HEK293 (cell line): ENCODE measurements at regions not wholly inside any gene's neighbourhood (a gene's known extent, or its start where the extent isn't known, plus 50 kb on each side); places are given as distances from the start of the nearest gene placed in this dataset.

Experiments used
- CTCF ChIA-PET: fragments of 350-600 bp; formaldehyde crosslinking; extraction: SDS; loops from one replicate; lab custom pipeline; 2021; ENCODE audit warnings: antibody characterized with exemption; lab: Yijun Ruan, JAX
- POLR2A ChIA-PET: fragments of 300-600 bp; formaldehyde crosslinking; extraction: SDS; loops from one replicate; lab custom pipeline; 2020; ENCODE audit warnings: antibody characterized with exemption, inconsistent platforms; lab: Yijun Ruan, JAX
- H3K27ac ChIP-seq: fragments of 200-500 bp; sonication (Bioruptor generic); 2 replicates; pipeline ENCODE4 v1.5.1; 2014; ENCODE audit warnings: low read depth, low read length, control low read depth, inconsistent platforms; ENCODE audit errors: extremely low read depth
- H3K36me3 ChIP-seq, 2 experiments: fragments of 200-500 bp in 1 of 2; sonication (Bioruptor generic) in 1 of 2; 1 replicate in 1 of 2; 2 replicates in 1 of 2; pipeline ENCODE4 v1.5.1; 2014 to 2017; ENCODE audit warnings: inconsistent platforms in 2 of 2, low read length in 2 of 2; ENCODE audit not compliant: control insufficient read depth in 2 of 2, insufficient read depth in 1 of 2
- H3K4me1 ChIP-seq: fragments of 200-500 bp; sonication (Bioruptor generic); 2 replicates; pipeline ENCODE4 v1.5.1; 2014; ENCODE audit warnings: mild to moderate bottlenecking, low read length, inconsistent platforms; ENCODE audit not compliant: control insufficient read depth, insufficient read depth
- H3K4me3 ChIP-seq: 2 replicates; pipeline ENCODE4 v1.5.1; 2011; ENCODE audit warnings: low read depth, mild to moderate bottlenecking, control low read depth, low read length, moderate library complexity
- H3K9me3 ChIP-seq: fragments of 200-500 bp; sonication (Bioruptor generic); 2 replicates; pipeline ENCODE4 v1.5.1; 2014; ENCODE audit warnings: low read depth, low read length, inconsistent platforms; ENCODE audit not compliant: control insufficient read depth, insufficient read depth
- ATF2 ChIP-seq: fragments of 450-650 bp; formaldehyde crosslinking; IDR thresholded peaks from 2 replicates; pipeline ENCODE4 v1.5.1; 2016; ENCODE audit warnings: missing biosample characterization, missing genetic modification characterization, low read depth
- BCL6B ChIP-seq: fragments of 450-650 bp; formaldehyde crosslinking; IDR thresholded peaks from 2 replicates; pipeline ENCODE4 v1.5.1; 2017; ENCODE audit warnings: missing biosample characterization, missing genetic modification characterization
- EGR2 ChIP-seq: fragments of 450-650 bp; formaldehyde crosslinking; IDR thresholded peaks from 2 replicates; pipeline ENCODE4 v1.5.1; 2016; ENCODE audit warnings: low read depth, missing biosample characterization, missing genetic modification characterization
- FEZF1 ChIP-seq: fragments of 450-650 bp; formaldehyde crosslinking; IDR thresholded peaks from 2 replicates; pipeline ENCODE4 v1.5.1; 2016; ENCODE audit warnings: missing biosample characterization, missing genetic modification characterization
- GLI4 ChIP-seq: fragments of 450-650 bp; formaldehyde crosslinking; IDR thresholded peaks from 2 replicates; pipeline ENCODE4 v1.5.1; 2016; ENCODE audit warnings: missing biosample characterization, missing genetic modification characterization
- KLF10 ChIP-seq: fragments of 450-650 bp; IDR thresholded peaks from 2 replicates; pipeline ENCODE4 v1.5.1; 2018; ENCODE audit warnings: missing biosample characterization, mild to moderate bottlenecking, missing genetic modification characterization
- PBX3 ChIP-seq: sonication (generic); formaldehyde crosslinking; IDR thresholded peaks from 2 replicates; pipeline ENCODE4 v1.8.1; 2022; ENCODE audit warnings: mild to moderate bottlenecking, moderate library complexity, missing genetic modification reagents
- SCRT2 ChIP-seq: fragments of 450-650 bp; formaldehyde crosslinking; IDR thresholded peaks from 2 replicates; pipeline ENCODE4 v1.5.1; 2016; ENCODE audit warnings: missing biosample characterization, missing genetic modification characterization
- ZFP3 ChIP-seq: fragments of 450-650 bp; formaldehyde crosslinking; IDR thresholded peaks from 2 replicates; pipeline ENCODE4 v1.5.1; 2016; ENCODE audit warnings: low read depth, missing biosample characterization, missing genetic modification characterization
- ZFP41 ChIP-seq: fragments of 450-650 bp; formaldehyde crosslinking; IDR thresholded peaks from 2 replicates; pipeline ENCODE4 v1.5.1; 2016; ENCODE audit warnings: missing biosample characterization, missing genetic modification characterization, borderline replicate concordance
- ZNF23 ChIP-seq: fragments of 450-650 bp; formaldehyde crosslinking; IDR thresholded peaks from 2 replicates; pipeline ENCODE4 v1.5.1; 2016; ENCODE audit warnings: missing biosample characterization, missing genetic modification characterization, borderline replicate concordance
- ZNF571 ChIP-seq: fragments of 450-650 bp; formaldehyde crosslinking; IDR thresholded peaks from 2 replicates; pipeline ENCODE4 v1.5.0; 2017; ENCODE audit warnings: missing biosample characterization, missing genetic modification characterization
- ZNF629 ChIP-seq: fragments of 450-650 bp; formaldehyde crosslinking; IDR thresholded peaks from 2 replicates; pipeline ENCODE4 v1.5.1; 2017; ENCODE audit warnings: missing biosample characterization, missing genetic modification characterization
- ZNF843 ChIP-seq: fragments of 450-650 bp; formaldehyde crosslinking; IDR thresholded peaks from 2 replicates; pipeline ENCODE4 v1.5.1; 2016; ENCODE audit warnings: missing biosample characterization, missing genetic modification characterization

GRCh38 chr2:241931976-241932898 is 62.7 kb downstream of the RTP5 start:
- no peaks in the 10 kb centered on the region for H3K9me3 ChIP-seq
- H3K27ac ChIP-seq = no peak overlapping the region
- no peaks in the 10 kb centered on the region for H3K36me3 ChIP-seq
- no peak overlapping the region for H3K4me3 ChIP-seq
- ChIA-PET CTCF (interaction anchor here (0.7 to 0.9 kb wide), 3 partner anchors 19 to 922 kb away, joined by 3 to 6 read pairs (median 5); no protein-coding TSS in a partner anchor), POLR2A (interaction anchor here (0.7 kb wide), 1 partner anchor 1002 kb away, joined by 3 read pairs; no protein-coding TSS in a partner anchor)
- peaks cover 6% of the 10 kb centered on the region for H3K4me1 ChIP-seq
- TF ChIP-seq GLI4 (no peak), KLF10 (tag by site-specific recombination) (no peak), PBX3 (CRISPR knock-in tag) (no peak), ZNF571 (tag by site-specific recombination) (no peak), ATF2 (tag by site-specific recombination) (no peak), ZFP41 (tag by site-specific recombination) (no peak), ZNF629 (tag by site-specific recombination) (no peak), SCRT2 (tag by site-specific recombination) (no peak), BCL6B (tag by site-specific recombination) (no peak), ZNF23 (tag by site-specific recombination) (no peak), EGR2 (tag by site-specific recombination) (no peak), ZFP3 (tag by site-specific recombination) (no peak), ZNF843 (tag by site-specific recombination) (no peak), FEZF1 (tag by site-specific recombination) (no peak)

DNA sequence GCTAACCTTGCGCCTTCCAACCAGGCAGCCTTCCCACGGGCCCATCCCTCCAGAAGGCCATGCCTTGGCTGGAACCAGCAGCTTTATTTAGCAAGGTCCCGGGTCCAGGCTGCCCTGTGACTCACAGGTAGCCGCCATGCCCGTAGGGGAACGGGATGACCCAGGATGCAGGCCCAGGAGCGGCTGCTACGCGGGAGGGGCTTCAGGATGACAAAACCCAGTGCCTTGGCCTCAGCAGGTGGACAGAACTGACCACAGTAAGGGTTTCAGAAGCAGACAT is 63.3 kb downstream of the RTP5 start:
- Histone ChIP-seq H3K36me3 (no peaks in the 10 kb centered on the region), H3K4me3 (no peak overlapping the region), H3K4me1 (peaks cover 6% of the 10 kb centered on the region), H3K9me3 (no peaks in the 10 kb centered on the region), H3K27ac (no peak overlapping the region)
- CTCF ChIA-PET = interaction anchor here (0.7 to 0.9 kb wide), 3 partner anchors 19 to 923 kb away, joined by 3 to 6 read pairs (median 5); no protein-coding TSS in a partner anchor
- POLR2A ChIA-PET = interaction anchor here (0.7 kb wide), 1 partner anchor 1002 kb away, joined by 3 read pairs; no protein-coding TSS in a partner anchor
- no peak for TF ChIP-seq PBX3 (CRISPR knock-in tag)
